ENCODE measurements at regions not wholly inside any gene's neighbourhood (a gene's known extent, or its start where the extent isn't known, plus 50 kb on each side); places are given as distances from the start of the nearest gene placed in this dataset.

DNA sequence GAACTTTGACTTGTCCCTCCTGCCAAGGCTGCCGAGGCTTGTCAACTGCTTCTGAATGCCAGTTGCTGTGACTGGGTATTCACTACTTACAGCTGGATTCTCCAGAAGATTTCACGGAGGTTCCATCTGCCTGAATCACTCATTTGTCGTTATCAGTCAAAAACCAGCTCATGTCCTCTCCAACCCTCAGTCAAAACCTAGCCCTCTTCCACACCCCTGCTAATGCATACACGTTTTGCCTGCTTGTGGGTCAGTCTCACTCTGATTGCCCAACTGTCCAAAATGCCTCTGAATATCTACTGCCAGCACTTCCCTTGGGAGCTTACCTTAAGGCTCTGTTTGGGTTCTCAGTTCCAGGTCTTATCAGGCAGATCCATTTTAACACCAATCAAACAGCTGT, 238.6 kb upstream of the TMEM161B start:
- intact Hi-C loops (cut with micrococcal nuclease; ENCODE audit: unreplicated experiment): no loop called here
- no TSS peak for BruUV-seq (replicated peaks)

DNA sequence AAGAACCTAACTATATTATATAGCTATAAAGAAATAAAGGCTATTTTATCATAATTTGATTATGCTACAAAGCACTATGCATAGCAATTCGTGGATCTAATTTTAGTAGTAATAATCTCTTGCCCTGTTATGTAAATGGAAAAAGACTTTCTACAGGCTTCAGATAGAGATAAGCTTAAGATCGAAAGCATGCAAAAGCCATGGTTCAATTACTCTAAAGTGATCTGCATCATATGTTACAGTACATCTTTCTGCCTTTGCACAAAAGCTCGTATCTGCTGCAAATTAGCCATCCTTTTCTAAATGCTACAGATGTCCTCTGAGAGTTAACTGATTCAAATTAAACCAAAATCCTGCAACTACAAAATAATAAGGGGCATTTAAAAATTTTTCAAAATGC, 234.8 kb upstream of the TMEM161B start:
- no TSS peak for BruUV-seq (replicated peaks)
- Histone ChIP-seq H3K4me3 (ENCODE audit: low read depth, low read length) (no peak overlapping the region), H3K4me1 (no peaks in the 10 kb centered on the region), H3K27me3 (replicated peaks; ENCODE audit: control insufficient read depth, insufficient read depth, low read length) (no peaks in the 10 kb centered on the region), H3K9me3 (no peaks in the 10 kb centered on the region), H3K36me3 (ENCODE audit: control insufficient read depth, insufficient read depth, low read length) (no peaks in the 10 kb centered on the region)
- intact Hi-C loops (cut with micrococcal nuclease; ENCODE audit: unreplicated experiment): no loop called here
- DNase-seq: no peak
- ChIA-PET POLR2A (no interaction called here), CTCF (no interaction called here)
- H3K4me3 Mint-ChIP-seq (ENCODE audit: unreplicated experiment): no peak overlapping the region
- peaks cover 12% of the 10 kb centered on the region for H3K27me3 Mint-ChIP-seq (ENCODE audit: insufficient read depth, unreplicated experiment)
- no peaks in the 10 kb centered on the region for H3K36me3 Mint-ChIP-seq (ENCODE audit: insufficient read depth, unreplicated experiment)
- H3K27ac Mint-ChIP-seq (ENCODE audit: unreplicated experiment): no peak overlapping the region
- no peaks in the 10 kb centered on the region for H3K9me3 Mint-ChIP-seq (ENCODE audit: unreplicated experiment)
- TF ChIP-seq, protein P1, sequence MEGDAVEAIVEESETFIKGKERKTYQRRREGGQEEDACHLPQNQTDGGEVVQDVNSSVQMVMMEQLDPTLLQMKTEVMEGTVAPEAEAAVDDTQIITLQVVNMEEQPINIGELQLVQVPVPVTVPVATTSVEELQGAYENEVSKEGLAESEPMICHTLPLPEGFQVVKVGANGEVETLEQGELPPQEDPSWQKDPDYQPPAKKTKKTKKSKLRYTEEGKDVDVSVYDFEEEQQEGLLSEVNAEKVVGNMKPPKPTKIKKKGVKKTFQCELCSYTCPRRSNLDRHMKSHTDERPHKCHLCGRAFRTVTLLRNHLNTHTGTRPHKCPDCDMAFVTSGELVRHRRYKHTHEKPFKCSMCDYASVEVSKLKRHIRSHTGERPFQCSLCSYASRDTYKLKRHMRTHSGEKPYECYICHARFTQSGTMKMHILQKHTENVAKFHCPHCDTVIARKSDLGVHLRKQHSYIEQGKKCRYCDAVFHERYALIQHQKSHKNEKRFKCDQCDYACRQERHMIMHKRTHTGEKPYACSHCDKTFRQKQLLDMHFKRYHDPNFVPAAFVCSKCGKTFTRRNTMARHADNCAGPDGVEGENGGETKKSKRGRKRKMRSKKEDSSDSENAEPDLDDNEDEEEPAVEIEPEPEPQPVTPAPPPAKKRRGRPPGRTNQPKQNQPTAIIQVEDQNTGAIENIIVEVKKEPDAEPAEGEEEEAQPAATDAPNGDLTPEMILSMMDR (IDR thresholded peaks at IDR 0.05; ENCODE audit: insufficient read depth in 1 of 2, low read depth in 1 of 2, low read length in 1 of 2, severe bottlenecking in 1 of 2, unreplicated experiment in 1 of 2): no peak
- no peaks in the 10 kb centered on the region for H3K4me1 Mint-ChIP-seq (ENCODE audit: low read depth, unreplicated experiment)

More for the DNA sequence above, 238.6 kb upstream of the TMEM161B start:
- ChIA-PET POLR2A (no interaction called here), CTCF (no interaction called here)
- no peaks in the 10 kb centered on the region for H3K27me3 ChIP-seq (replicated peaks; ENCODE audit: control insufficient read depth, insufficient read depth, low read length)
- Mint-ChIP-seq H3K27ac (ENCODE audit: unreplicated experiment) (no peak overlapping the region), H3K36me3 (ENCODE audit: insufficient read depth, unreplicated experiment) (no peaks in the 10 kb centered on the region), H3K9me3 (ENCODE audit: unreplicated experiment) (no peaks in the 10 kb centered on the region), H3K27me3 (ENCODE audit: insufficient read depth, unreplicated experiment) (peaks cover 12% of the 10 kb centered on the region), H3K4me3 (ENCODE audit: unreplicated experiment) (no peak overlapping the region), H3K4me1 (ENCODE audit: low read depth, unreplicated experiment) (no peaks in the 10 kb centered on the region)
- no peak overlapping the region for H3K4me3 ChIP-seq (ENCODE audit: low read depth, low read length)
- no peaks in the 10 kb centered on the region for H3K36me3 ChIP-seq (ENCODE audit: control insufficient read depth, insufficient read depth, low read length)
- no peaks in the 10 kb centered on the region for H3K4me1 ChIP-seq
- TF ChIP-seq, protein P1 (IDR thresholded peaks at IDR 0.05; ENCODE audit: insufficient read depth in 1 of 2, low read depth in 1 of 2, low read length in 1 of 2, severe bottlenecking in 1 of 2, unreplicated experiment in 1 of 2): no peak
- H3K9me3 ChIP-seq: no peaks in the 10 kb centered on the region
- DNase-seq: no peak

DNA sequence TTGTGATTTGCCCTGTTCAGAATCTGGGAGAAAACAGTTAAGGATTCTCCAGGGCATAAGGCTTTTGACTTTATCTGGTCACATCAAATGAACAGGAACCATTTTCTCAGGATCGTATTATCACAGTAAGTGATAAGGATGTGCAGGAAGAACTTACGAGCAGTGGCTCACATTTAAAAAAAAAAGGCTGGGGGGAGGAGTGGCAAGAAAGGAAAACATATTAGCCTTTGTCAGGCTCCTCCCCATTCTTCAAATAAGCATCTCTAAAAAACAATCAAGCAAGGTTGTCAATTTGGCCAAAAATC, 234.3 kb upstream of the TMEM161B start:
- CTCF ChIA-PET: no interaction called here
- Histone ChIP-seq H3K9me3 (no peaks in the 10 kb centered on the region), H3K27me3 (replicated peaks; ENCODE audit: control insufficient read depth, insufficient read depth, low read length) (no peaks in the 10 kb centered on the region), H3K4me1 (no peaks in the 10 kb centered on the region), H3K36me3 (ENCODE audit: control insufficient read depth, insufficient read depth, low read length) (no peaks in the 10 kb centered on the region), H3K4me3 (ENCODE audit: low read depth, low read length) (no peak overlapping the region)
- POLR2A ChIA-PET: no interaction called here
- Mint-ChIP-seq H3K27me3 (ENCODE audit: insufficient read depth, unreplicated experiment) (peaks cover 8% of the 10 kb centered on the region), H3K9me3 (ENCODE audit: unreplicated experiment) (no peaks in the 10 kb centered on the region), H3K4me3 (ENCODE audit: unreplicated experiment) (no peak overlapping the region), H3K4me1 (ENCODE audit: low read depth, unreplicated experiment) (no peaks in the 10 kb centered on the region), H3K27ac (ENCODE audit: unreplicated experiment) (no peak overlapping the region), H3K36me3 (ENCODE audit: insufficient read depth, unreplicated experiment) (no peaks in the 10 kb centered on the region)
- intact Hi-C loops (cut with micrococcal nuclease; ENCODE audit: unreplicated experiment): no loop called here
- DNase-seq: no peak
- no TSS peak for BruUV-seq (replicated peaks)
- TF ChIP-seq, protein P1 (IDR thresholded peaks at IDR 0.05; ENCODE audit: insufficient read depth in 1 of 2, low read depth in 1 of 2, low read length in 1 of 2, severe bottlenecking in 1 of 2, unreplicated experiment in 1 of 2): no peak

Measured in Caco-2 (cell line).